Stimulated activated naive CD4-positive, alpha-beta T cell treated with Interleukin-2 at 50 U/mL for 16 hours (primary cell): ENCODE measurements at regions not wholly inside any gene's neighbourhood (a gene's known extent, or its start where the extent isn't known, plus 50 kb on each side); places are given as distances from the start of the nearest gene placed in this dataset.

Source experiments
- DNase-seq: peaks from one replicate; lab custom pipeline; 2025; lab: John Stamatoyannopoulos, UW

- no peak for DNase-seq
These were observed 863.7 kb downstream of the GALR1 start for GRCh38 chr18:78113136-78113939.

GRCh38 chr18:78113940-78114251 lies 864.2 kb downstream of the GALR1 start:
- DNase-seq: no peak

- DNase-seq: no peak
These were observed 863.6 kb upstream of the SALL3 start for GRCh38 chr18:78115896-78116561.

- DNase-seq: no peak
These were observed 856.3 kb upstream of the SALL3 start for GRCh38 chr18:78123144-78123909.

GRCh38 chr18:78123926-78124797 lies 855.5 kb upstream of the SALL3 start:
- no peak for DNase-seq

GRCh38 chr18:78125206-78125896 lies 854.3 kb upstream of the SALL3 start:
- DNase-seq: no peak

- DNase-seq: no peak
These were observed 853.5 kb upstream of the SALL3 start for GRCh38 chr18:78126106-78126505.

- DNase-seq: no peak
These were observed 853.1 kb upstream of the SALL3 start for GRCh38 chr18:78126536-78126935.

- no peak for DNase-seq
These were observed 852.6 kb upstream of the SALL3 start for GRCh38 chr18:78127041-78127440.

GRCh38 chr18:78128004-78128403 lies 851.6 kb upstream of the SALL3 start:
- no peak for DNase-seq

GRCh38 chr18:78129260-78129659 lies 850.4 kb upstream of the SALL3 start:
- no peak for DNase-seq

- DNase-seq: no peak
These were observed 849.1 kb upstream of the SALL3 start for GRCh38 chr18:78130232-78131195.

GRCh38 chr18:78133729-78134128 lies 845.9 kb upstream of the SALL3 start:
- DNase-seq: no peak

GRCh38 chr18:78136986-78137385 lies 842.6 kb upstream of the SALL3 start:
- no peak for DNase-seq

- no peak for DNase-seq
These were observed 840.6 kb upstream of the SALL3 start for GRCh38 chr18:78138983-78139496.

GRCh38 chr18:78140294-78140693 lies 839.3 kb upstream of the SALL3 start:
- DNase-seq: no peak

GRCh38 chr18:78144669-78145068 lies 834.9 kb upstream of the SALL3 start:
- no peak for DNase-seq

- DNase-seq: no peak
These were observed 834.5 kb upstream of the SALL3 start for GRCh38 chr18:78145096-78145495.

GRCh38 chr18:78146136-78147085 lies 833.2 kb upstream of the SALL3 start:
- no peak for DNase-seq
